ENCODE measurements at regions not wholly inside any gene's neighbourhood (a gene's known extent, or its start where the extent isn't known, plus 50 kb on each side); places are given as distances from the start of the nearest gene placed in this dataset.

DNA sequence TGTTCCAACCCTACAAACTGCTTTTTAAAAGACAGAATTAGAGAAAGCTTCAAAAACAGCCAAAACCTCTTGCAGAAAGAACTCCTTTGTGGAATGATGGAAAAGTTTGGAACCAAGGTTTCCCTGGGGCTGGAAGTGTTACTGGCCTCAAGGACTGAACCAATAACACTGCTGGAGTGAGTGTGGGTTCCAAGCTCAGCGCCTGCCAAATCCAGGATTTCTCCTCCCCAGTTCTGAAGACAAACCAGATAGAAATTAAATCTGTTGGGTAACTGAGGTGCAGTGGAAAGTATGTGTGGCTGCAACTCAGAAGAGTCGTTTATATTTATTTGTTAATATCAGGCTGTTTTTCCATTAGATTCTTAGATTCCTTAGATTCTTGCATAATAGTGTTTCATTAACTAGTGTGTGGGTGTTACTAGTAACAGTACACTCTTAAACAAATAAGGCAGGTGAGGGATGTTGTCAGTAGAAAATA, 66.5 kb upstream of the FNDC3B start:
- FAIRE-seq (no peak), DNase-seq (ENCODE audit: low read depth) (no peak)
- no peak overlapping the region for H3K4me3 ChIP-seq (ENCODE audit: low read depth, low read length)
- H3K27me3 ChIP-seq (ENCODE audit: control insufficient read depth, insufficient read depth, low read length), result no peaks in the 10 kb centered on the region
- TF ChIP-seq, protein P1, sequence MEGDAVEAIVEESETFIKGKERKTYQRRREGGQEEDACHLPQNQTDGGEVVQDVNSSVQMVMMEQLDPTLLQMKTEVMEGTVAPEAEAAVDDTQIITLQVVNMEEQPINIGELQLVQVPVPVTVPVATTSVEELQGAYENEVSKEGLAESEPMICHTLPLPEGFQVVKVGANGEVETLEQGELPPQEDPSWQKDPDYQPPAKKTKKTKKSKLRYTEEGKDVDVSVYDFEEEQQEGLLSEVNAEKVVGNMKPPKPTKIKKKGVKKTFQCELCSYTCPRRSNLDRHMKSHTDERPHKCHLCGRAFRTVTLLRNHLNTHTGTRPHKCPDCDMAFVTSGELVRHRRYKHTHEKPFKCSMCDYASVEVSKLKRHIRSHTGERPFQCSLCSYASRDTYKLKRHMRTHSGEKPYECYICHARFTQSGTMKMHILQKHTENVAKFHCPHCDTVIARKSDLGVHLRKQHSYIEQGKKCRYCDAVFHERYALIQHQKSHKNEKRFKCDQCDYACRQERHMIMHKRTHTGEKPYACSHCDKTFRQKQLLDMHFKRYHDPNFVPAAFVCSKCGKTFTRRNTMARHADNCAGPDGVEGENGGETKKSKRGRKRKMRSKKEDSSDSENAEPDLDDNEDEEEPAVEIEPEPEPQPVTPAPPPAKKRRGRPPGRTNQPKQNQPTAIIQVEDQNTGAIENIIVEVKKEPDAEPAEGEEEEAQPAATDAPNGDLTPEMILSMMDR (IDR thresholded peaks at IDR 0.05; ENCODE audit: insufficient read depth, low read length, severe bottlenecking), result no peak
- no peaks in the 10 kb centered on the region for H3K36me3 ChIP-seq (ENCODE audit: control insufficient read depth, insufficient read depth, low read length)

DNA sequence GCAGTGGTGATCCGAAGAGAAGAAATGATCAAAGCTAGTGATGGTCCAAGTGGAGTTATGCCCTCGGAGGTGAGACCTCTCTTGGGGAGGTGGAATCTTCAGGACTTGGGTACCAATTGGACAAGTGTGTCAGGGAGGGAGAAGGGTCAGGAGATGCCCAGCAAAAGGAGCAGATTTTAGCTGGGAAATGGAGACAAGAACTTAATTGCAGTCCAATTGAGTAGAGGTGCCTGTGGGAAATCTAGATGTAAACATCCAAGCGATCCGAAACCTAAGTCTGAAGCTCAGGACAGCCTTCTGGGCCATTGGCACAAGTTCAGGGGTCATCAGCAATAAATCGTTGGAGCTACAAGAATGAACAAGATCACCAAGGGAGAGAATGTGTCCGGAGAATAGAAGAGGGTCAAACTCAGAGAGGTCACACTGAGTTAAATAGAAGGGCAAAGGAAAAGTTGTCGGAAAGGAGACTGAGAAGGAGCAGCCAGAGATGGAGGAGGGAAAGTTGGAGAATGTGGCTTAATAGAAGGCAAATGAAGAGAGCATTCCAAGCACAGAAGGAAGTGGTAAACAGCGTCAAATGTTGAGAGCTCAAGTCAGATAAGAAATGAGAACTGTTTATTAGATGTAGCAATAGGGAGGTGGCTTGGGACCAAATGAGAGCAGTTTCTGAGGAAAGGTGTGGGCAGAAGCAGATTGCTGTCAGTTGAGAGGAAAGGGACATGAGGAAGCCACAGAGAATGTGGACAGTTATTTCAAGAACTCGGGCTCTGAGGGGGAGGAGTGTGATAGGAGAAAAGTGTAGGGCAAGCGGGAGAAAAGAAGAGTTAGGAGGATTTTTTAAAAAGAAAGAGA, 64.2 kb upstream of the FNDC3B start:
- no peak for FAIRE-seq
- TF ChIP-seq, protein P1 (IDR thresholded peaks at IDR 0.05; ENCODE audit: insufficient read depth, low read length, severe bottlenecking), result no peak
- H3K27me3 ChIP-seq (ENCODE audit: control insufficient read depth, insufficient read depth, low read length), result no peaks in the 10 kb centered on the region

DNA sequence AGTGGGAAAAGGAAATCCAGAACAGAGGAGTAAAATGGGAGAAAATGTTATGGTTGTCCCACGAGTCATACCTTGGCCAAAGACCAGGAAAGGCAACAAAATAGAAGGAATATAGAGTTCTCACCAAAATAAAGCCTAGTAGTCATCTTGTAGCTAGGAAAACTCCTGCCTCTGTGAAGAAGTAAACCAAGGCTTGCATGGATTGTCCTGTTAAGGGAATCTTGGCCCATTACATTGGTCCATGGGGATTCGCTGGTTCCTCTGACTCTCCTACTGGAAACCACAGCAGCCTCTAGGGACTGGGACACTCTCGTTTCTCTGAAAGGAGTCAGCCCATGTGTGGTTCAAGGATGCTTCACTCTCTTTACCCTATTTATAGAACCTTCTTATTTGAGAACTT, 62.9 kb upstream of the FNDC3B start:
- DNase-seq (ENCODE audit: low read depth) (no peak), FAIRE-seq (no peak)
- TF ChIP-seq, protein P1 (IDR thresholded peaks at IDR 0.05; ENCODE audit: insufficient read depth, low read length, severe bottlenecking), result no peak
- Histone ChIP-seq H3K36me3 (ENCODE audit: control insufficient read depth, insufficient read depth, low read length) (no peaks in the 10 kb centered on the region), H3K27me3 (ENCODE audit: control insufficient read depth, insufficient read depth, low read length) (no peaks in the 10 kb centered on the region), H3K4me3 (ENCODE audit: low read depth, low read length) (no peak overlapping the region)

More for the DNA sequence above, 64.2 kb upstream of the FNDC3B start:
- no peak for DNase-seq (ENCODE audit: low read depth)
- H3K36me3 ChIP-seq (ENCODE audit: control insufficient read depth, insufficient read depth, low read length), result no peaks in the 10 kb centered on the region
- no peak overlapping the region for H3K4me3 ChIP-seq (ENCODE audit: low read depth, low read length)

DNA sequence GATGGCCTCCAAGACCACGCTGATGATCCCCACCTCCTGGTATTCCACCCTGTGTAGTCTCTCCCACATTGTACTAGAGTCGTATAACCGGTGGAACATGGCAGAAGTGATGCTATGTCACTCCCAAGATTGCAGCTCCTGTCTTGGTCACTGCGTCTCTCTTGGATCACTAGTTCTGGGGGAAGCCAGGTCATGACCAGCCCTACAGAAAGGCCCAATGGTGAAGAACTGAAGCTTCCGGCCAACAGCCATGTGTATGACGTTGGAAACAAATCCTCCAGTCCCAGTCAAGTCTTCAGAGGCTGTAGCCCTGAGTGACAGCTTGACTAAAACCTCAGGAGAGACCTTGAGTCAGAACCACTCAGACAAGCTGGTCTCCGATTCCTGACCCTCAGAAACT, 61.9 kb upstream of the FNDC3B start:
- no peak for FAIRE-seq
- TF ChIP-seq, protein P1 (IDR thresholded peaks at IDR 0.05; ENCODE audit: insufficient read depth, low read length, severe bottlenecking), result no peak
- DNase-seq (ENCODE audit: low read depth), result no peak
- Histone ChIP-seq H3K27me3 (ENCODE audit: control insufficient read depth, insufficient read depth, low read length) (no peaks in the 10 kb centered on the region), H3K4me3 (ENCODE audit: low read depth, low read length) (no peak overlapping the region), H3K36me3 (ENCODE audit: control insufficient read depth, insufficient read depth, low read length) (no peaks in the 10 kb centered on the region)

DNA sequence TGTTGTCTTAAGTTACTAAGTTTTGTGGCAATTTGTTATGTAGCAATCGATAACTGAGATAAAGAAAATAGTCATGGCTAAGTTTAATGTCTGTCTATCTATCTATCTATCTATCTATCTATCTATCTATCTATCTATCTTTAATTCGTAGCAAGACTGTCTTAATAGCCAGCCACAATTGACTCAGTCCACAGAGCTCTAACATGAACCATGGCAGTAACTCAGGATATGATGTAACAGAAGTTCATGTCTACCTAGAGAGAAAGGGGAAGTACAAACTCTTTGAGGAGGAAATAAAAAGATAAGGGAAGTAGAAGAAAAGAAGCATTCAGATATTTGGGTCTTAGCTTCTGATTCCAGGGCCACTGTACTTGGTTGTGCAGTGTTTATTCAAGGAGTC, 61.5 kb upstream of the FNDC3B start:
- DNase-seq (ENCODE audit: low read depth), result no peak
- no peak for FAIRE-seq

More for the DNA sequence above, 61.5 kb upstream of the FNDC3B start:
- Histone ChIP-seq H3K4me3 (ENCODE audit: low read depth, low read length) (no peak overlapping the region), H3K27me3 (ENCODE audit: control insufficient read depth, insufficient read depth, low read length) (no peaks in the 10 kb centered on the region), H3K36me3 (ENCODE audit: control insufficient read depth, insufficient read depth, low read length) (no peaks in the 10 kb centered on the region)
- TF ChIP-seq, protein P1 (IDR thresholded peaks at IDR 0.05; ENCODE audit: insufficient read depth, low read length, severe bottlenecking), result no peak

Measured in bronchial epithelial cell (primary cell).